Tibial artery (tissue), 4 donors: ENCODE measurements at regions not wholly inside any gene's neighbourhood (a gene's known extent, or its start where the extent isn't known, plus 50 kb on each side); places are given as distances from the start of the nearest gene placed in this dataset.

Experiments
- DNase-seq, 2 donors: peaks; one replicate each; pipeline ENCODE4 v3.0.0-alpha.2; 2019
- H3K27ac ChIP-seq, 2 donors: fragments of 200-600 bp; sonication (generic) in 1 of 2; 1 replicate in 1 of 2; 2 replicates in 1 of 2; pipeline ENCODE4 v1.5.1; 2018 to 2019; ENCODE audit warnings: mild to moderate bottlenecking in 1 of 2
- H3K27me3 ChIP-seq, 2 donors: fragments of 200-600 bp; sonication (generic) in 1 of 2; one replicate each; pipeline versions ENCODE4 v1.5.1 to v1.6.0; 2016 to 2019
- H3K36me3 ChIP-seq, 3 donors: fragments of 200-600 bp; sonication (generic) in 2 of 3; one replicate each; pipeline ENCODE4 v1.5.1; 2016 to 2019; ENCODE audit warnings: mild to moderate bottlenecking in 2 of 3
- H3K4me1 ChIP-seq, 4 donors: fragments of 200-600 bp; sonication (generic) in 2 of 4; 1 replicate in 3 of 4; 2 replicates in 1 of 4; pipeline ENCODE4 v1.5.1; 2016 to 2019
- H3K4me3 ChIP-seq, 2 donors: fragments of 200-600 bp; sonication (generic) in 1 of 2; 1 replicate in 1 of 2; 2 replicates in 1 of 2; pipeline ENCODE4 v1.5.1; 2018 to 2019; ENCODE audit warnings: mild to moderate bottlenecking in 2 of 2
- H3K9me3 ChIP-seq, 3 donors: fragments of 200-600 bp; sonication (generic) in 1 of 3; one replicate each; pipeline ENCODE4 v1.5.1; 2016 to 2019
- CTCF ChIP-seq, 2 experiments: fragments of 200-600 bp in 1 of 2; fragments of 450-650 bp in 1 of 2; IDR thresholded peaks; one replicate each; pipeline ENCODE4 v1.5.1; 2017 to 2019; ENCODE audit warnings: antibody characterized with exemption in 2 of 2, mild to moderate bottlenecking in 1 of 2, moderate library complexity in 1 of 2
- intact Hi-C: fragments of 100-400 bp; cut with DNase I; formaldehyde crosslinking; loops from one replicate; pipeline ENCODE4 v1.15.0; 2023; ENCODE audit warnings: low total_unique reads

DNA sequence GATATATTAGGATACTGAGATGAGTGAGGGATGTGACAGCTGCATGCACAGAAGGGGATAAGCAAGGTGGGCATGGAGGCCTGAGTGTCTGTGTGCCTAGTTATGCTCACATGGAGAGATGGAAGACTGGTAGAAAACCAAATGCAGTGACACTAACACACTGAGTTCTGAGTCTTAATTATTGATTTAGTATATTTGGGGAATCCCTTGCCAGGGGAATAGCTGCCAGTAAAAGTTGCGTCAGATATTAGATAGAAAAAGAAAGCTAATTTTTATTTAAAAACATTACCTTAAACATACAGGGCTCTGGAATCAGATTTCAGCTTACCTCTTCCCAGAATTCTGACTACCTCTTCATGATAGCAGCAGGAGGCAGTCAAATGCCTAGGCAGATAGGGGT, 620.5 kb downstream of the METTL15 start:
- H3K4me1 ChIP-seq, result peaks cover 0 to 8% (median 0%) of the 10 kb centered on the region in 4 donors
- H3K4me3 ChIP-seq, result no peak overlapping the region
- H3K36me3 ChIP-seq, result no peaks in the 10 kb centered on the region
- DNase-seq, result no peak
- H3K27ac ChIP-seq, result no peak overlapping the region
- TF ChIP-seq CTCF (IDR thresholded peaks at IDR 0.05), result no peak
- H3K9me3 ChIP-seq, result no peaks in the 10 kb centered on the region
- intact Hi-C loops, result no loop called here
- H3K27me3 ChIP-seq, result no peaks in the 10 kb centered on the region

- no peak for DNase-seq
- Histone ChIP-seq H3K27ac (no peak overlapping the region), H3K4me1 (peaks cover 0 to 8% (median 0%) of the 10 kb centered on the region in 4 donors), H3K9me3 (no peaks in the 10 kb centered on the region), H3K36me3 (no peaks in the 10 kb centered on the region), H3K27me3 (no peaks in the 10 kb centered on the region), H3K4me3 (no peak overlapping the region)
- intact Hi-C loops, result no loop called here
- TF ChIP-seq CTCF (IDR thresholded peaks at IDR 0.05), result no peak
Observed at GRCh38 chr11:28727254-28727653, 619.1 kb downstream of the METTL15 start.

GRCh38 chr11:28726432-28726831, 618.2 kb downstream of the METTL15 start:
- no peak for TF ChIP-seq CTCF (IDR thresholded peaks at IDR 0.05)
- H3K27ac ChIP-seq, result no peak overlapping the region
- H3K4me3 ChIP-seq, result no peak overlapping the region
- no peaks in the 10 kb centered on the region for H3K9me3 ChIP-seq
- DNase-seq, result no peak
- intact Hi-C loops, result no loop called here
- peaks cover 0 to 8% (median 0%) of the 10 kb centered on the region in 4 donors for H3K4me1 ChIP-seq
- no peaks in the 10 kb centered on the region for H3K27me3 ChIP-seq
- H3K36me3 ChIP-seq, result no peaks in the 10 kb centered on the region

DNA sequence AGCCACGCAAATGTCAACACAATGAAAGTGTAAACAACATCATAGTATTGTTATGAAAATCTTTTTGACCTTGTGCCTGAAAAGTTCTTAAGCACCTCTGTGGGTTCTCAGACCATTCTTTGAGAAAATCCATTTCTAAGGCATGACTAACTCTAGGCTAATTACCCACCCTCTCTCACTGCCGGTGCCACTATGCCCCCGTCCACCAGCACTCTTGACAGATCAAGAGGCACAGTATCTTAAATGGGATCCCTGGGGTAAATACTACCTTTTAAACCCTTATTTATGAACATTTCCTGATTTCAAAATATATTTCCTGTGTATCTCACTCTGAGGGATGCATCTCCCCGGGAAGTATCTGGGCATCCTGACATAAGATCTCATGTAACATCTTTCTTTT, 607.5 kb downstream of the METTL15 start:
- no peaks in the 10 kb centered on the region for H3K4me1 ChIP-seq

DNA sequence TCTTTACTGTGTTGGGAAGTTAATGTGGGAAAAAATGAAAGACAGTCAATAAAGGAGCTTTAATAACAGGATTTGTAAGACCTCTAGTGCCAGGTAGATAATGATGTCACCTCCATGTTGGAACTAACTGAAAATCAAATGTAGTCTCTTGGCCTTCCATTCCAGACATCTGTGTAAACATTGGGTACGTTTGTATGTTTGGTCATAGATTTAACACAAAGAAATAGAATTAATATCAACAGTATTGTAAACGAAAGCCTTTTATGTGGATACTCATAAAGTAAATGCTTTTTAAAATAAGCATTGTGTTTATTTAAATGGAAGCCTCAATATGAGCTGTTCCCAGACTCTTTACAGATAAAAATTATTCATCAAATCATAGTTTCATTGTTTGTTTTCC, 605.7 kb downstream of the METTL15 start:
- Histone ChIP-seq H3K36me3 (no peaks in the 10 kb centered on the region), H3K4me3 (no peak overlapping the region), H3K27me3 (no peaks in the 10 kb centered on the region), H3K27ac (no peak overlapping the region), H3K9me3 (no peaks in the 10 kb centered on the region), H3K4me1 (no peaks in the 10 kb centered on the region)
- intact Hi-C loops, result no loop called here
- no peak for DNase-seq
- no peak for TF ChIP-seq CTCF (IDR thresholded peaks at IDR 0.05)

More for the DNA sequence above, 607.5 kb downstream of the METTL15 start:
- DNase-seq, result no peak
- no peaks in the 10 kb centered on the region for H3K36me3 ChIP-seq
- no peak overlapping the region for H3K4me3 ChIP-seq
- H3K27ac ChIP-seq, result no peak overlapping the region
- TF ChIP-seq CTCF (IDR thresholded peaks at IDR 0.05), result no peak
- intact Hi-C loops, result no loop called here
- no peaks in the 10 kb centered on the region for H3K9me3 ChIP-seq
- H3K27me3 ChIP-seq, result no peaks in the 10 kb centered on the region

GRCh38 chr11:28708075-28708474, 599.9 kb downstream of the METTL15 start:
- TF ChIP-seq CTCF (IDR thresholded peaks at IDR 0.05), result no peak
- no peaks in the 10 kb centered on the region for H3K36me3 ChIP-seq
- no peaks in the 10 kb centered on the region for H3K27me3 ChIP-seq
- DNase-seq, result no peak
- no peak overlapping the region for H3K4me3 ChIP-seq
- H3K9me3 ChIP-seq, result no peaks in the 10 kb centered on the region
- H3K4me1 ChIP-seq, result no peaks in the 10 kb centered on the region
- H3K27ac ChIP-seq, result no peak overlapping the region
- intact Hi-C loops, result no loop called here
